ELR (cell line): ENCODE measurements at regions not wholly inside any gene's neighbourhood (a gene's known extent, or its start where the extent isn't known, plus 50 kb on each side); places are given as distances from the start of the nearest gene placed in this dataset.

Experiments used
- DNase-seq: peaks from one replicate; pipeline ENCODE4 v3.0.0-alpha.2; 2015; ENCODE audit warnings: low read depth

DNA sequence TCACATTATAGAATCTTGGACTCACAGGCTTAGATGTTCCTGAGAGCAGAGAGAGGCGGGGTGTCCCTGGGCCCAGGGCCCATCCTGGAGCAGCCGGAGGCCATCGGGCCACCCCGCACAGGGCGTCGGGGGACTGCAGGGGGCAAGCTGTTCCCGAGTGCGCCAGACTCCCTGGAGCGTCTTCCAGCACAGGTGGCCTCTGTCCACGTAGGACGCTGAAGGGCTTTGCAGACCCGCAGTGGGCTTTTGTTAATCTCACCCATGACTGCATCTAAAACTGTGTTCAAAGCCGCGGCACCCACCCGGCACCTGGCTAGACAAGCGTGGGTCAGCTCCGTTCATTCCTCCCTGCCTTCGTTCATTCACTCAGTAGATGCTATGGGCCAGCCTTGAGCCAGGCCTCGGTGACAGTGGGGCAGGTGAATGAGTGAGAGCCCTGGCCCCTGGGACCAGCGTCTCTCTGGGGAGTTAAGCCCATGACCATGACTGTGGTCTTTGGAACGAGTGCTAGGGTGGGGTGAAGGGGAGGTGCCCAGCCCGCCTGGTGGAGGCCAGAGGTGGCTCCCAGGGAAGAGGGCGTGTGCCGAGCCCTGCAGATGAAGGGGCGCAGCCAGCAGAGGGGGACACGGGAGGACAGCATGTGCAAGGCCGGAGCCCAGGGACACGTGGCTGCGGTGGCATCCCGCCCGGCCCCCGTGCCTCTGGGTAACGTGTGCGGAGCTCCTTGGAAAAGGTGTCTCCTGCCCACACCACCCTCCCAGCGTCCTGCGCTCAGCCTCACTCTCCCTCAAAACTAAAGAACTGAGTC is 98.3 kb downstream of the HMX1 start:
- DNase-seq, result no peak

GRCh38 chr4:8772499-8773123 is 99.0 kb downstream of the HMX1 start:
- DNase-seq, result no peak

DNA sequence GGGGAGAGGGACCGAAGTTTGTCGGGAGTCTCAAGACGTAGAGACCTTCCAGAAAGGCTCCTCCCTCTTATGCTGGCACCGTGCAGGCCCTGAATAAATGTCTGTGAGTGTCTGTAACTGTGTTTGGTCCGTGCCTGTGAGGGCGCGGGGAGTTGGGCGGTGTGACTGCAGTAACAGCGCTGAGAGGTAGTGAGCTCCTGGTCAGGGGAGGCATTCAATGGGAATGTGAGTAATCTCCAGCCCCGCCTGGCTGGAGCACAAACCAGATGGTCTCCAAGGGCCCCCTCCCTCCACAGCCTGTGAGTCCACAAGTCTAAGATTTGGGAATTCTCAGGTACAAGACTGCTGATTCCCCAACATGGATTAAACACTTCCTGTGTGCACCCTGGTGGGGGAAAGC is 100.0 kb downstream of the HMX1 start:
- no peak for DNase-seq

- no peak for DNase-seq
These were observed 100.4 kb downstream of the HMX1 start for GRCh38 chr4:8771258-8771590.

- no peak for DNase-seq
These were observed 101.0 kb downstream of the HMX1 start for GRCh38 chr4:8770518-8771257.

GRCh38 chr4:8769645-8770517 is 101.8 kb downstream of the HMX1 start:
- no peak for DNase-seq

GRCh38 chr4:8768357-8768999 is 103.2 kb downstream of the HMX1 start:
- DNase-seq, result no peak

GRCh38 chr4:8766610-8767009 is 105.0 kb downstream of the HMX1 start:
- DNase-seq, result no peak

DNA sequence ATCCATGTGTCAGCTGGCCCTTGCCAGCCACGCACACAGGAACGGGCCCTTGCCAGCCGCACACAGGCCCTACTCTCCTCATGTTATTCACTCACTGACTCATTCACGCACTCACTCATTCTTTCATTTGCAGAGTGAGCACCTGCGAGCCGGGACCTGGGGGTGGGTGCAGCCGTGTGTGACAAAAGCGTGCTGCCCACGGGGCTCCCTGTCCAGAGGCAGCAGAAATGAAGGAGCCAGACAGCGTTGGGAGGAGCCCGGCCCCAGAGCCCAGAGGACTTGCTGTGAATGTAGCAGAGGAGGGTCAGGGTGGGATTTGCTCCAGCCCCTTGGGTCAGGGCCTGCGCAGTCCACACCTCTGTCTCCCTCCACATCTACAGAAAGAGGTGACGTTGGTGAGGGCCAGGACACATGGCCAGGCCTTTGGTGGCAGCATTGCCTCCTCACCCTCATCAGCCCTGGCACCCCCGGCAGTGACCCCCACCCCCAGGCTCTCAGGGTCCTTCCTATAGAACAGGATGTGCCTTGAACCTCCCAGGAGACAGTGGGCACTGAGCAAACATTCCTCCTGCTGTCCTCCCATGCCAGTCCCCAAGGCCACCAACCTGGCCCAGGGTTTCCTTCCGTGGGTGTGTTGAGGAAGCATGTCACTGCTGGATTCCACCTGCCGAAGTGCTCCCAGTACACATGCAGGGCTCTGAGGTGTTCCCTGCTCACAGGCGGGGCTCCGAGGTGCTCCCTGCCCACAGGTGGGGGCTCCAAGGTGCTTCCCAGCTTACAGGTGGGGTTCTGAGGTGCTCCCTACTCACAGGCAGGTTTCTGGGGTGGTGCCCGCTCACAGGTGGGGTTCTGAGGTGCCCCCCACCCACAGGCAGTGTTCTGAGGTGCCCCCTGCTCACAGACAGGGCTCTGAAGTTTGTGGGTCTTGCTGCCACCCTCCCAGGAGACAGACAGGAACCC is 105.7 kb downstream of the HMX1 start:
- no peak for DNase-seq

- no peak for DNase-seq
These were observed 106.6 kb downstream of the HMX1 start for GRCh38 chr4:8765084-8765483.

DNA sequence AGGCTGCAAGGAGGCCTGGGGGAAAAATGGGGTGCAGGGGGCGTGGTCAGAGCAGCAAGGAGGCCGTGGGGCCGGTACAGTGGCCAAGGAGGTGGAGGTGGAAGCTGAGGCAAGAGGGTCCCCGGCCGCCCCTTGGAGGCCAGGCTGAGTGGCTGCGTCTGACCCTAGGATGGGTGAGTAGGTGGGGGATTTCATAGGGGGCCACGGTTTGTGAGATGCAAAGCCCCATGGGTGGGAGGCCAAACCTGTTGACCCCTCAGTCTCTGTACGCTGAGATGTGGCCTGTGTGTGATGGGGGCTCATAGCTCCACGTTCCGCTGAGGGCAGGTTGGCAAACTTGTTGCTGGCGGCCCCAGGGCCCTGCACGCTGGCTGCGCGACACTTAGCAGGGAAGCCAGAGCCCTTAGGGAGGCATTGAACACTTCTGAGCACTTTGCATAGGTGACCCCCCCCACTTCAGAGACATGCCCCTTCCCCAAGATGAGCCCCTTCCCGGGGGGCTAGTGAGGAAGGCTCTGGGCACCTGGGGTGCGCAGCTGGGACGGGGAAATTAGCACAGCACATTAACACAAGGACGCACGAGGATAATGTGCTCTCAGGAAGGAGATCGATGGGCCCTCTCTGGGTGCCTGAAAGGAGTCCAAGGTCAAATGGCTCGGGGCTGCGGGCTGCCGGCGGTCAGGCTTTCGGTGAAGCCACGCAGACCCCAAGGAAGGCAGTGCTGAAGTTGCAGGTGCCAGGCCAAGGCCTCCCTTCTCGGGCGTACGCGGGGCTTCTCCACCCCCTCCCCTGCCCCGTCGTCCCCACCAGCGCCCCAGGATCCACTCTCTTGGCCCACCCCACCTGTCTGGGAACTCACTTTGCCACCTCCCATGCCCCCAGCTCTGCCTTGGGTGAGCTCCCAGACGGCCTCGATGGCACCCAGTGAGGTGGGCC is 107.4 kb downstream of the HMX1 start:
- DNase-seq, result no peak

DNA sequence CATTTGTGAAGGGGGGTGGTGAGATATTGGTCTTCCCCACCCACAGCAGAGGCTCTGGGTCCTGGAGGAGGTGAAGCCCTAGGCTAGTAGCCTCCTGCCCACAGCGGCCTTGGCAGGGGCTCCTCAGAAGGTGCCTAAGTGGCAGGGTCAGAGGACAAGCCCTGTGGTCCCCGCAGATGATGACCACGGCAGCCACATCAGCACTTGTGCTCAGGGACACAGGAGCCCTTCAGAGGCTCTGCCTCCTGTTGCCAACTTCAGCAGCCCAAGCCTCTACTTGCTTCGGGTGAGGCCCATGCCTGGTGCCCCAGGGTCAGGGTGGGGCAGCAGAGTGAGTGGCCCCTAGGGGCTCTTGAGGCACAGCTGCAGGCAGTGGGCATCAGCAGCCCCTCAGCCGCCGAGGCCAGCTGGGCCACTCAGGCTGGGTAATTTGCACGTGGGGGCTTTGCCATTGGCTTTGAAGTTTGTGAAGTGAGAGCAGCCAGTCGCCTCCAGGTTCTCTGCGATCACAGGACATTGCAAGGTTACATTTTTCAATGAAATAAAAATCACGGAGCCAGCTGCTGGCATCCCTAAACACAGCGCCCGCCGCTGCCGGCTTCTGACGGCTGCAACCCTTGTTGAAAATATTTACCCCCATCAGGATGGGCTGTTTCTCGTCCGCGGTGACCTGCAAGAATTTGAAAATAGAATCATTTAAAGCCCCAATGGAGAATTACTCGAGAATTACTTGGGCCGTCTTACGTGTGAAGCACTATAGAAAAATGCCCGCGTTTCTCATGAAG is 108.5 kb downstream of the HMX1 start:
- no peak for DNase-seq

- DNase-seq, result no peak
These were observed 109.3 kb downstream of the HMX1 start for GRCh38 chr4:8762356-8762755.

DNA sequence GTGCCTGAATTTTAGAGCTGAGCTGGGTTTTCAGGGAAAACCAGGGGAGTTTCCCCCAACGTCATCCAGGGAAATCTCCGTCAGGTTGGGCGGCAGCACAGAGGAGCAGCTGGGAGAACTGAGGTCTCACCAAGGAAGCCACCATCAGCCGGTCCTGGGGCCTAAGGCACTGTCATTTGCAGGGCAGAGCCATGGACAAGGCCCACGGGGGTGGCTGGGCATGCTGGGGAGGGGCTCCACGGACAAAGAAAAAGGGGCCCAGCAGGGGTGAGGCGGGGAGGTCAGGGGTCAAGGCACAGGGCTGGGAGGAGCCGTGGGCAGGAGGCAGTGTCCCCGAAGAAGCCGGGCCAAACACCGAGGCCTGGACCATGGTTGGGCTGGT is 109.8 kb downstream of the HMX1 start:
- DNase-seq, result no peak

GRCh38 chr4:8761167-8761823 is 110.3 kb downstream of the HMX1 start:
- no peak for DNase-seq

DNA sequence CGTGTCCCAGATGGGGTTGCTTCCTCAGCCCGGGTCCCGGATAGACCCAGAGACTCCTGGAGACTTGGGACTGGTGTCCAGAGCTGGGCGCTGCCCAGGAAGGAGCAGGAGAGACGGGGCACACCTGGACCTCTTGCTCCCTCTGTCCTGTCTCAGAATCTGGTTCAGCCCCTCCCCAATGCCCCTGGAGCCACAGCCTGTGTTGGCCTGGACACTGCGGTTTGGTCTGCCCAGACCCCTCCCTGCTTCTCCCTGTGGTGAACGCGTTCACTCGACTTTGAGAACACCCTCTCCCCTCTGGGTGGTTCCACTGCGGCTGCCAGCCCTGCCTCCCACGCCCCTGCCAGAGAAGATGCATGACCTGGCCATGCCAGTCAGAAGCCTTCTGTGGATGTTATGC is 111.1 kb downstream of the HMX1 start:
- no peak for DNase-seq

GRCh38 chr4:8759987-8760386 is 111.7 kb downstream of the HMX1 start:
- DNase-seq, result no peak

DNA sequence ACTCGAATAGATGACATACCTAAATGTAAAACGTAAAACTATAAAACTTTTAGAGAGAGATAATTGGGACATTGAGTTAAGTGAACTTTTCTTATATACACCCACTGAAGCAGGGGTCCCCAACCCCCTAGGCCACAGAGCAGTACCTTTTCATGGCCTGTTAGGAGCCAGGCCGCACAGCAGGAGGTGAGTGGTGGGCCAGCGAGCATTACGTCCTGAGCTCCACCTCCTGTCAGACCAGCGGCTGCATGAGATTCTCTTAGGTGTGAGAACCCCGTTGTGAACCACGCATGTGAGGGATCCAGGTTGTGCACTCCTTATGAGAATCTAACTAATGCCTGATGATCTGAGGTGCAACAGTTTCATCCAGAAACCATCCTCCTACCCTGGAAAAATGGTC is 114.8 kb downstream of the HMX1 start:
- no peak for DNase-seq
